HepG2 (cell line): ENCODE measurements at regions not wholly inside any gene's neighbourhood (a gene's known extent, or its start where the extent isn't known, plus 50 kb on each side); places are given as distances from the start of the nearest gene placed in this dataset.

Experiments
- small RNA-seq, 3 experiments: library from RNA; depleted of rRNA; stranded (forward); fragments of <200 nt; gene quantifications; one replicate each; pipeline ENCODE3, GENCODE V24; 2012; ENCODE audit warnings: low read depth in 2 of 3, low replicate concordance in 1 of 3; ENCODE audit not compliant: insufficient read length in 3 of 3, insufficient read depth in 2 of 3

Small RNA genes lying in the stretch of these regions (small RNA-seq; reads per million reads assigned to genes)
- 0 reads per million in 3 experiments for gene KRT19P6
